Smooth muscle cell of the brain vasculature (primary cell): ENCODE measurements at regions not wholly inside any gene's neighbourhood (a gene's known extent, or its start where the extent isn't known, plus 50 kb on each side); places are given as distances from the start of the nearest gene placed in this dataset.
"Not testable (repeated sequence)": the region's sequence is repeated elsewhere in the genome, so short reads cannot be mapped to it uniquely, and the experiment has no call there.

ENCODE experiments used
- DNase-seq: peaks from one replicate; pipeline ENCODE4 v3.0.0-alpha.2; 2012; ENCODE audit warnings: low read depth, low spot score

GRCh38 chr4:147160908-147161513 lies 215.3 kb upstream of the TTC29 start:
- DNase-seq = no peak

GRCh38 chr4:147163311-147163710 lies 217.6 kb upstream of the TTC29 start:
- DNase-seq = no peak

- DNase-seq = not testable (repeated sequence)
Measured at GRCh38 chr4:147168200-147168599, 222.5 kb upstream of the TTC29 start.

- no peak for DNase-seq
Measured at GRCh38 chr4:147173322-147173721, 227.7 kb upstream of the TTC29 start.

GRCh38 chr4:147173797-147174432 lies 228.3 kb upstream of the TTC29 start:
- DNase-seq = no peak

- no peak for DNase-seq
Measured at GRCh38 chr4:147174591-147174990, 228.9 kb upstream of the TTC29 start.

- no peak for DNase-seq
Measured at GRCh38 chr4:147175460-147176025, 229.9 kb upstream of the TTC29 start.

- no peak for DNase-seq
Measured at GRCh38 chr4:147182041-147182440, 236.4 kb upstream of the TTC29 start.

- no peak for DNase-seq
Measured at GRCh38 chr4:147192679-147193078, 247.0 kb upstream of the TTC29 start.

GRCh38 chr4:147194114-147194513 lies 248.4 kb upstream of the TTC29 start:
- no peak for DNase-seq

- DNase-seq = no peak
Measured at GRCh38 chr4:147194604-147195003, 248.9 kb upstream of the TTC29 start.

GRCh38 chr4:147195386-147195785 lies 249.7 kb upstream of the TTC29 start:
- DNase-seq = no peak

- DNase-seq = no peak
Measured at GRCh38 chr4:147198411-147199051, 252.9 kb upstream of the TTC29 start.

GRCh38 chr4:147201016-147201415 lies 255.4 kb upstream of the TTC29 start:
- no peak for DNase-seq

GRCh38 chr4:147206807-147207206 lies 261.1 kb upstream of the TTC29 start:
- DNase-seq = no peak

GRCh38 chr4:147207911-147208310 lies 262.2 kb upstream of the TTC29 start:
- DNase-seq = no peak

- no peak for DNase-seq
Measured at GRCh38 chr4:147217655-147218054, 263.2 kb upstream of the EDNRA start.

- DNase-seq = no peak
Measured at GRCh38 chr4:147219145-147219544, 261.8 kb upstream of the EDNRA start.

GRCh38 chr4:147220833-147221232 lies 260.1 kb upstream of the EDNRA start:
- no peak for DNase-seq

- DNase-seq = no peak
Measured at GRCh38 chr4:147222906-147223305, 258.0 kb upstream of the EDNRA start.

GRCh38 chr4:147223576-147223975 lies 257.3 kb upstream of the EDNRA start:
- DNase-seq = no peak

GRCh38 chr4:147236806-147237205 lies 244.1 kb upstream of the EDNRA start:
- DNase-seq = no peak

GRCh38 chr4:147244786-147245185 lies 236.1 kb upstream of the EDNRA start:
- DNase-seq = no peak
